HCT116 (cell line): ENCODE measurements at regions not wholly inside any gene's neighbourhood (a gene's known extent, or its start where the extent isn't known, plus 50 kb on each side); places are given as distances from the start of the nearest gene placed in this dataset.

ENCODE experiments used
- CEBPB ChIP-seq: IDR thresholded peaks from 2 replicates; pipeline ENCODE4 v1.6.1; 2012; ENCODE audit warnings: low read depth
- ZBTB33 ChIP-seq: IDR thresholded peaks from 2 replicates; pipeline ENCODE4 v1.6.1; 2011; ENCODE audit warnings: mild to moderate bottlenecking, low read length, moderate library complexity; ENCODE audit not compliant: insufficient replicate concordance; ENCODE audit errors: extremely low read depth

GRCh38 chrX:19293606-19294325 lies 50.0 kb upstream of the PDHA1 start (continued):
- no peak for TF ChIP-seq ZBTB33
- no peak for TF ChIP-seq CEBPB
